Cerebellar nuclear complex (tissue), 1 donor: ENCODE measurements at regions not wholly inside any gene's neighbourhood (a gene's known extent, or its start where the extent isn't known, plus 50 kb on each side); places are given as distances from the start of the nearest gene placed in this dataset.

ENCODE experiments used
- DNase-seq, 2 experiments: peaks; one replicate each; lab custom pipeline; 2025; lab: John Stamatoyannopoulos, UW

GRCh38 chr6:108778421-108779186 lies 69.6 kb upstream of the ARMC2 start:
- DNase-seq = no peak

- no peak for DNase-seq
Observed at GRCh38 chr6:108779536-108780275, 68.5 kb upstream of the ARMC2 start.

- no peak for DNase-seq
Observed at GRCh38 chr6:108780784-108781183, 67.4 kb upstream of the ARMC2 start.

- no peak for DNase-seq
Observed at GRCh38 chr6:108781419-108782100, 66.7 kb upstream of the ARMC2 start.

GRCh38 chr6:108782179-108783041 lies 65.8 kb upstream of the ARMC2 start:
- peak in 1 of 2 experiments; percentile 4 for DNase-seq

- no peak for DNase-seq
Observed at GRCh38 chr6:108785653-108786052, 62.6 kb upstream of the ARMC2 start.

- no peak for DNase-seq
Observed at GRCh38 chr6:108788416-108788815, 59.8 kb upstream of the ARMC2 start.

- DNase-seq = no peak
Observed at GRCh38 chr6:108789475-108789874, 58.7 kb upstream of the ARMC2 start.

- DNase-seq = no peak
Observed at GRCh38 chr6:108791700-108792099, 56.5 kb upstream of the ARMC2 start.

GRCh38 chr6:108793516-108794251 lies 54.5 kb upstream of the ARMC2 start:
- DNase-seq = no peak

GRCh38 chr6:108795122-108795521 lies 53.1 kb upstream of the ARMC2 start:
- DNase-seq = no peak

GRCh38 chr6:108795814-108796213 lies 52.4 kb upstream of the ARMC2 start:
- DNase-seq = no peak

GRCh38 chr6:108796875-108797274 lies 51.3 kb upstream of the ARMC2 start:
- DNase-seq = no peak

GRCh38 chr6:108797951-108798669 lies 50.1 kb upstream of the ARMC2 start:
- peak; percentile 65 to 81 for DNase-seq
